ENCODE measurements at regions not wholly inside any gene's neighbourhood (a gene's known extent, or its start where the extent isn't known, plus 50 kb on each side); places are given as distances from the start of the nearest gene placed in this dataset.

DNA sequence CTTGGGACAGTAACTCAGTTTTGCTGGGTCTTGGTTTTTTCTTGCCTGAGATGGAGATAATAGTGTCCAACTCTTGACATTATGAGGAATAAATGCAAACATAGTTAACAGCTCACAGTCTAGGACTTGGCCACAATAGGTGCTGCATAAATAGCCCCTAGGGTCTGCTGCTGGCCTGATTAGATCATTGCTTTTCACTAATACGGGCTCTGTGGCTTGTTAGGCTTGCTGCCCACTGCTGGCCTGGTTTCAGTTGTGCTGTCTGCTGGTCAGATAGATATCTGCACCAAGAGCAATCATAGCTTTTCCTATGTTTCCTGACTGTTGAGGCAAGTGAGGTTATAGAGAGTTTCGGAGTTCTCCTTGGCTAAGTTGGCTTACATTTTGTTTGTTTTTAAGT, 246.1 kb downstream of the DNAJB9 start:
- TF ChIP-seq POLR2A (IDR thresholded peaks at IDR 0.05): no peak
- TF ChIP-seq, protein P1, sequence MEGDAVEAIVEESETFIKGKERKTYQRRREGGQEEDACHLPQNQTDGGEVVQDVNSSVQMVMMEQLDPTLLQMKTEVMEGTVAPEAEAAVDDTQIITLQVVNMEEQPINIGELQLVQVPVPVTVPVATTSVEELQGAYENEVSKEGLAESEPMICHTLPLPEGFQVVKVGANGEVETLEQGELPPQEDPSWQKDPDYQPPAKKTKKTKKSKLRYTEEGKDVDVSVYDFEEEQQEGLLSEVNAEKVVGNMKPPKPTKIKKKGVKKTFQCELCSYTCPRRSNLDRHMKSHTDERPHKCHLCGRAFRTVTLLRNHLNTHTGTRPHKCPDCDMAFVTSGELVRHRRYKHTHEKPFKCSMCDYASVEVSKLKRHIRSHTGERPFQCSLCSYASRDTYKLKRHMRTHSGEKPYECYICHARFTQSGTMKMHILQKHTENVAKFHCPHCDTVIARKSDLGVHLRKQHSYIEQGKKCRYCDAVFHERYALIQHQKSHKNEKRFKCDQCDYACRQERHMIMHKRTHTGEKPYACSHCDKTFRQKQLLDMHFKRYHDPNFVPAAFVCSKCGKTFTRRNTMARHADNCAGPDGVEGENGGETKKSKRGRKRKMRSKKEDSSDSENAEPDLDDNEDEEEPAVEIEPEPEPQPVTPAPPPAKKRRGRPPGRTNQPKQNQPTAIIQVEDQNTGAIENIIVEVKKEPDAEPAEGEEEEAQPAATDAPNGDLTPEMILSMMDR (IDR thresholded peaks at IDR 0.05): no peak

All from uterus (tissue), 2 donors.